GM10266 (cell line): ENCODE measurements at regions not wholly inside any gene's neighbourhood (a gene's known extent, or its start where the extent isn't known, plus 50 kb on each side); places are given as distances from the start of the nearest gene placed in this dataset.

Experiments used
- DNase-seq: peaks from one replicate; pipeline ENCODE4 v3.0.0; 2012; ENCODE audit errors: extremely low spot score
- CTCF ChIP-seq: IDR thresholded peaks from 2 replicates; pipeline ENCODE4 v1.5.1; 2012; ENCODE audit warnings: mild to moderate bottlenecking, low read depth; ENCODE audit not compliant: control insufficient read depth, insufficient read depth; ENCODE audit errors: missing control alignments

DNA sequence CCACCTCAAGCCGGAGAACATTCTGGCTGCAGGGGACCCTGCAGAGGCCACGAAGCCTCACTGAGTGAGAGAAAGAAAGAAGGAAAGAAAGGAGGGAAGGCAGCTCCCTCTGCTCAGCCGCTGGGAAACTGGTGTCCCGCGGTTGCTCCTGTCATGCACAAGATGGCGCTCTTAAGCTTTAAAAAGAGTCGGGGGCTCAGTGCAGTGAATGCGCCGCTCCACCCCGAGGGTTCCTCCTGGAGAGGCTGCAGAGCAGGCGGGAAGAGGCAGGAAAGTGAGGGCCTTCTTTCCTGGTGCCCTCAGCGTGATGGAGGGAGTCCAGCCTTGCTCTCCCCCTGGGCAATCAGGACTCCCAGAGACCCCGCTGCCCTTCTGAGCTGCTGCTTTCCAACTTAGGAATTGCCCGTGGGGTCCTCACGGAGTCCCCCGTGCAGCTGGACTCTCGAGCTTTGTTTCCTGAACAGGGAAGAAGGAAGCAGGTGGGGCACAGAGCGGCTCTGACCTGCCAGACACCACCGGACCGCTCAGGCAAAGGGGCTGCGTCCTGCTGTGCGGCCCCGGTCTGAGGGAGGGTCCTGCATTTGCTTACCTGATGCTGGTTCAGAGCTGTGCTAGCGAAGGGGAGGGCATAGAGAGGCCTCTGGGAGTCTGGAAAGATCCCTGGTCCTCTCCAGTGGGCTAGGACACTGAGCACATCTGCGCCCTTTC is 141.9 kb upstream of the MKI67 start:
- TF ChIP-seq CTCF = peak; percentile 47
- no peak for DNase-seq

DNA sequence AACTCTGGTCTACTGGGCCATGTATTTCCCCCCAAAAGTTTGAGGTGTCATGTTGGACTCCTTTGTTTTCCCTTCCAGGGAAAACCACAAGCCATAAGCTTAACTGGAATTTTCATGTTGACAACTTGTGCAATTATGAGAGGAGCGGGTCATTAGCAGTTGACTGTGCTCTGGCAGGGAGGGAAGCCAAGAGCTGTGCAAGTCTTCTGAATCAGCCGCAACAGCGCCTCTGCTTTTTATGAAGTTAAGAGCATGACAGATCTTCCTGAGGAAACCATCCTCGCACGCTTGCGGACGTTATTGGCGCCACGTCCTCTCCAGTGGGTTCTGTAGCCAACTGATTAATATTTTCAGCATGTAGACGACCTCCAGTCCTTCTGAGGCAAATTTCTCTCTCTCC is 148.7 kb upstream of the MKI67 start:
- DNase-seq = no peak
- peak; percentile 2 for TF ChIP-seq CTCF

GRCh38 chr10:128275388-128276177 is 149.4 kb upstream of the MKI67 start:
- no peak for TF ChIP-seq CTCF
- no peak for DNase-seq

DNA sequence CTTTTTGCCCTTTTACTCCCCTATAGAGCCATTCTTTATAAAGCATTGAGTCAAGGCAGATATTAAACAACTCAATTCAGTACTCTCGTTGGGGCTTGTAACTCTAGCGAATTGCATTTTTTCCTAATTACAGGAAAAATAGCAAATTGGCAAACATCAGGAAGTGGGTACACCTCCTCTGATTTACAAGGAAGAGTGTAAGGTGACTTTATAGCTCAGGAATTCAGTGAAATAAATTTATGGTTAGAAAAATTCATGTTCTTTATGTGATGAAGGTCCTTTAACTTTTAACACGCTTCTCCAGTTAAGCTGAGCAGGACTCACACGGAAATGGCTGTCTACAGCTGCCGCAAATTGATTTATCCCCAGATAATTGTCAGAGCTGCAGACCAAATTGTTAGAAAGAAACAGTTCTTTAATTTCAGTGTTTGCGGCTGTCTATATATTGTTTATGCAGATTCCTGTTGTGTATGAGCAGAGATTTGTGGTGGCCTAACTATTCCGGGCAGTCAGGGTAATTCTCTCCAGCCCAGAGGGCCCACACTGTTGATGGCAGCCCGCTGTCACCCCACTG is 151.1 kb upstream of the MKI67 start:
- DNase-seq = no peak
- TF ChIP-seq CTCF = peak; percentile 3

GRCh38 chr10:128278362-128278761 is 152.1 kb upstream of the MKI67 start:
- no peak for TF ChIP-seq CTCF
- no peak for DNase-seq

GRCh38 chr10:128280271-128280670 is 154.0 kb upstream of the MKI67 start:
- DNase-seq = no peak
- no peak for TF ChIP-seq CTCF

DNA sequence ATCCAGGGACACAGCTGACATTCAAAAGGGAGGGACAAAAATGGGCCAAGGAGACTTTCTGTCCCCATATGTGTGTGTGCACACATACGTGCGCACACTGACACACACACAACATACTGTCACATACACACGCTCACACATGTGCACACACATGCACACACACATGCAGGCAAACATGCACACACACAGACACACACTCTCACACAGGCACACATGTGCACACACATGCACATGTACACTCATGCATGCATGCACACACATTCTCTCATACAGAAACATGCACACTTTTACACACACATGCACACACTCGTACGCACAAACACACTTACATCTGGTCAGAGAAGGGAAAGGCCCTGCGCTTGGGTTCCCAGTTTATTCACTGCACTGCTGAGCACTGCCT is 155.1 kb upstream of the MKI67 start:
- TF ChIP-seq CTCF = no peak
- DNase-seq = no peak
